ENCODE measurements at regions not wholly inside any gene's neighbourhood (a gene's known extent, or its start where the extent isn't known, plus 50 kb on each side); places are given as distances from the start of the nearest gene placed in this dataset.
"Not testable (repeated sequence)": the region's sequence is repeated elsewhere in the genome, so short reads cannot be mapped to it uniquely, and the experiment has no call there.

- DNase-seq: no peak
These were observed 1137.1 kb downstream of the OLFM4 start for GRCh38 chr13:54165581-54166215.

GRCh38 chr13:54173996-54174395 lies 1145.4 kb downstream of the OLFM4 start:
- DNase-seq: no peak

- no peak for DNase-seq
These were observed 1146.9 kb downstream of the OLFM4 start for GRCh38 chr13:54175466-54175865.

GRCh38 chr13:54177466-54177865 lies 1148.9 kb downstream of the OLFM4 start:
- DNase-seq: no peak

GRCh38 chr13:54183166-54183565 lies 1154.6 kb downstream of the OLFM4 start:
- DNase-seq: no peak

- no peak for DNase-seq
These were observed 1155.1 kb downstream of the OLFM4 start for GRCh38 chr13:54183728-54184127.

- no peak for DNase-seq
These were observed 1156.0 kb downstream of the OLFM4 start for GRCh38 chr13:54184576-54184975.

- no peak for DNase-seq
These were observed 1156.5 kb downstream of the OLFM4 start for GRCh38 chr13:54185101-54185500.

- no peak for DNase-seq
These were observed 1157.2 kb downstream of the OLFM4 start for GRCh38 chr13:54185785-54186184.

GRCh38 chr13:54187461-54187860 lies 1158.8 kb downstream of the OLFM4 start:
- DNase-seq: no peak

GRCh38 chr13:54194233-54195024 lies 1165.8 kb downstream of the OLFM4 start:
- DNase-seq: no peak

- no peak for DNase-seq
These were observed 1168.1 kb downstream of the OLFM4 start for GRCh38 chr13:54196684-54197083.

- DNase-seq: no peak
These were observed 1170.3 kb downstream of the OLFM4 start for GRCh38 chr13:54198911-54199310.

- no peak for DNase-seq
These were observed 1178.0 kb downstream of the OLFM4 start for GRCh38 chr13:54206626-54207025.

- DNase-seq: no peak
These were observed 1181.9 kb downstream of the OLFM4 start for GRCh38 chr13:54210397-54211049.

GRCh38 chr13:54216221-54216620 lies 1187.6 kb downstream of the OLFM4 start:
- DNase-seq: no peak

GRCh38 chr13:54226876-54227275 lies 1198.3 kb downstream of the OLFM4 start:
- no peak for DNase-seq

GRCh38 chr13:54232700-54233099 lies 1204.1 kb downstream of the OLFM4 start:
- no peak for DNase-seq

GRCh38 chr13:54234607-54235006 lies 1206.0 kb downstream of the OLFM4 start:
- DNase-seq: no peak

- no peak for DNase-seq
These were observed 1213.1 kb downstream of the OLFM4 start for GRCh38 chr13:54241719-54242118.

GRCh38 chr13:54248306-54248705 lies 1219.7 kb downstream of the OLFM4 start:
- DNase-seq: no peak

GRCh38 chr13:54261856-54262255 lies 1233.2 kb downstream of the OLFM4 start:
- DNase-seq: no peak

GRCh38 chr13:54263868-54264267 lies 1235.3 kb downstream of the OLFM4 start:
- DNase-seq: no peak

GRCh38 chr13:54267253-54267668 lies 1238.6 kb downstream of the OLFM4 start:
- DNase-seq: not testable (repeated sequence)

All from activated effector memory CD4-positive, alpha-beta T cell treated with anti-CD3 and anti-CD28 coated beads, Interleukin-2, amount 50 U/mL, for 16 hours (primary cell).